ENCODE measurements at regions not wholly inside any gene's neighbourhood (a gene's known extent, or its start where the extent isn't known, plus 50 kb on each side); places are given as distances from the start of the nearest gene placed in this dataset.
A peak's percentile ranks its signal among the peaks of the same experiment; 100 is the strongest.

DNA sequence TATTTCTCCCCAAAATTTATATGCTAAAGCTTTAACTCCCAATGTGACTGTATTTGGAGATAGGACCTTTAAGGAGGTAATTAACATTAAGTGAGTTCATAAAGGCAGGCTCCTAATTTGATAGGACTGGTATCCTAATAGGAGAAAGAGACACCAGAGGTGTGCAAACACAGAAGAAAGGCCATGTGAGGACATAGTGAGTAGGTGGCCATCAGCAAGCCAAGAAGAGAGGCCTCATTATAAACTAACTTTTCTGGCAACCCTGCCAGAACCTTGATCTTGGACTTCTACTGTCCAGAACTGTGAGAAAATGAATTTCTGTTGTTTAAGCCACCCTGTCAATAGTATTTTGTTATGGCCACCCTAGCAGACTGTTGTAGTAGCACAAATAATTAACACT is 177.9 kb upstream of the FUT9 start:
- no peak overlapping the region for H3K4me3 Mint-ChIP-seq (ENCODE audit: unreplicated experiment)
- TF ChIP-seq, protein P1, sequence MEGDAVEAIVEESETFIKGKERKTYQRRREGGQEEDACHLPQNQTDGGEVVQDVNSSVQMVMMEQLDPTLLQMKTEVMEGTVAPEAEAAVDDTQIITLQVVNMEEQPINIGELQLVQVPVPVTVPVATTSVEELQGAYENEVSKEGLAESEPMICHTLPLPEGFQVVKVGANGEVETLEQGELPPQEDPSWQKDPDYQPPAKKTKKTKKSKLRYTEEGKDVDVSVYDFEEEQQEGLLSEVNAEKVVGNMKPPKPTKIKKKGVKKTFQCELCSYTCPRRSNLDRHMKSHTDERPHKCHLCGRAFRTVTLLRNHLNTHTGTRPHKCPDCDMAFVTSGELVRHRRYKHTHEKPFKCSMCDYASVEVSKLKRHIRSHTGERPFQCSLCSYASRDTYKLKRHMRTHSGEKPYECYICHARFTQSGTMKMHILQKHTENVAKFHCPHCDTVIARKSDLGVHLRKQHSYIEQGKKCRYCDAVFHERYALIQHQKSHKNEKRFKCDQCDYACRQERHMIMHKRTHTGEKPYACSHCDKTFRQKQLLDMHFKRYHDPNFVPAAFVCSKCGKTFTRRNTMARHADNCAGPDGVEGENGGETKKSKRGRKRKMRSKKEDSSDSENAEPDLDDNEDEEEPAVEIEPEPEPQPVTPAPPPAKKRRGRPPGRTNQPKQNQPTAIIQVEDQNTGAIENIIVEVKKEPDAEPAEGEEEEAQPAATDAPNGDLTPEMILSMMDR (IDR thresholded peaks at IDR 0.05; ENCODE audit: unreplicated experiment) = no peak
- no peak for DNase-seq (ENCODE audit: low spot score)

DNA sequence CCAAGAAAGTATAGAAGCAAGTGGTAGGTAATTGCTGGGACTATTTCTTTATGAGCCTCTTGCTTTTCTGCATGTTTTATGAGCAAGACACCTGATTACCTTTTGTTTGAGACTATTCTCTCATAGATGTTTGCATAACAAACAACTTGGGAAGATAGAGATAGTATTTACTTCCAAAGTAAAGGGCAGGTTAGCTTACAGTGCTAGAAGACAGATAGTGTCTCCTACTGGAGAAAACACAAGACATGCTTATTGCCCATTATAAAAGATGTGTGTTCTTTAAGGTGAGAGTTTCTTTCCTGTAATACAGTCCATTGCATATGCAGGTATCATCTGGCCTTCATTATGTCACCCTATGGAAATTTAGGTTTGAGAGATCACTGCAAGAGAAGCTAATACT is 174.2 kb upstream of the FUT9 start:
- H3K36me3 Mint-ChIP-seq (ENCODE audit: low read depth, unreplicated experiment) = no peaks in the 10 kb centered on the region

More for the DNA sequence above, 177.9 kb upstream of the FUT9 start:
- H3K4me1 Mint-ChIP-seq (ENCODE audit: unreplicated experiment) = no peaks in the 10 kb centered on the region
- H3K9me3 Mint-ChIP-seq (ENCODE audit: unreplicated experiment) = no peaks in the 10 kb centered on the region
- no peak overlapping the region for H3K27ac Mint-ChIP-seq (ENCODE audit: unreplicated experiment)
- no peaks in the 10 kb centered on the region for H3K36me3 Mint-ChIP-seq (ENCODE audit: low read depth, unreplicated experiment)
- peaks cover 1% of the 10 kb centered on the region for H3K27me3 Mint-ChIP-seq (ENCODE audit: unreplicated experiment)

DNA sequence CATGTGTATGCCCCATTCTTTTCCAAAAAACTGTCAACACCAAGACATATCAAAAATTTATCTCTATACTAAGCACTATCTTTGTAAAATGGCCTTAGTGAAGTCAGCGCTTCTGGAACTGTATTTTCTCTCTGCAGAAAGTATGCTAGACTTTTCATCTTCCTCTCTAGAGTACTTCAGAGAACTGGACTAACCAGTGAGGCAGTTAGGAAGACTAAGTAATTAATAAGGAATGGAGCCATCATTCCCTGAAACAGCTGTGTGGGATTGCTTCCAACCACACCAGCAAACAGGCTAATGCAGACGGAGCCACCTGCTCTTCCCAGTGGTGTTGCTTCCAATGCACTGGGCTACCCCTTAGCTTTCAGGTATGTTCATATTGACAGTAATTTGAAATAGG is 169.1 kb upstream of the FUT9 start:
- no peaks in the 10 kb centered on the region for H3K36me3 Mint-ChIP-seq (ENCODE audit: low read depth, unreplicated experiment)
- no peak overlapping the region for H3K27ac Mint-ChIP-seq (ENCODE audit: unreplicated experiment)
- DNase-seq (ENCODE audit: low spot score) = no peak
- no peak overlapping the region for H3K4me3 Mint-ChIP-seq (ENCODE audit: unreplicated experiment)
- H3K9me3 Mint-ChIP-seq (ENCODE audit: unreplicated experiment) = no peaks in the 10 kb centered on the region
- TF ChIP-seq, protein P1 (IDR thresholded peaks at IDR 0.05; ENCODE audit: unreplicated experiment) = no peak
- H3K27me3 Mint-ChIP-seq (ENCODE audit: unreplicated experiment) = no peaks in the 10 kb centered on the region
- H3K4me1 Mint-ChIP-seq (ENCODE audit: unreplicated experiment) = no peaks in the 10 kb centered on the region

More for the DNA sequence above, 174.2 kb upstream of the FUT9 start:
- no peak overlapping the region for H3K4me3 Mint-ChIP-seq (ENCODE audit: unreplicated experiment)
- H3K9me3 Mint-ChIP-seq (ENCODE audit: unreplicated experiment) = no peaks in the 10 kb centered on the region
- H3K27me3 Mint-ChIP-seq (ENCODE audit: unreplicated experiment) = no peaks in the 10 kb centered on the region
- TF ChIP-seq, protein P1 (IDR thresholded peaks at IDR 0.05; ENCODE audit: unreplicated experiment) = no peak
- no peak for DNase-seq (ENCODE audit: low spot score)
- no peak overlapping the region for H3K27ac Mint-ChIP-seq (ENCODE audit: unreplicated experiment)
- no peaks in the 10 kb centered on the region for H3K4me1 Mint-ChIP-seq (ENCODE audit: unreplicated experiment)

DNA sequence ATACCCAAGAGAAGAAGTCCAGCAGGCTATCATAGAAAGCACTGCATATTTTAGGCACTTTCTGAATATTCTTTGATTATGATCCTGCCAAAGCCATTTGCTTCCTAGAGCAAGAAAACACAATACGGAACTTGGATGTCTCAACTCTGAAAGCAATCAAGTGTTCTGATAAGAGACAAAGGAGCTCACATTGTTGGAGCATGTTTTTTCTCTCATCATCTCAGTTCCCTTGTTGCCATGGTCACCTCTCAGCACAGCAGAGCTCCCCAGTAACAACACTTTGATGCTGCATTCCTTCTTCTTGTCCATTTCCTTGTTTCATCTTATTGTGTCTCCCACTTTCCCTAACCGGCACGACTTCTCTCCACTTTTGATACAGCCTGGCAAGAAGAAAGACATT is 168.7 kb upstream of the FUT9 start:
- DNase-seq (ENCODE audit: low spot score) = peak; percentile 6
- Mint-ChIP-seq H3K4me1 (ENCODE audit: unreplicated experiment) (no peaks in the 10 kb centered on the region), H3K9me3 (ENCODE audit: unreplicated experiment) (no peaks in the 10 kb centered on the region), H3K36me3 (ENCODE audit: low read depth, unreplicated experiment) (no peaks in the 10 kb centered on the region), H3K4me3 (ENCODE audit: unreplicated experiment) (no peak overlapping the region), H3K27me3 (ENCODE audit: unreplicated experiment) (no peaks in the 10 kb centered on the region), H3K27ac (ENCODE audit: unreplicated experiment) (peak overlapping the region; percentile 9)
- TF ChIP-seq, protein P1 (IDR thresholded peaks at IDR 0.05; ENCODE audit: unreplicated experiment) = no peak

DNA sequence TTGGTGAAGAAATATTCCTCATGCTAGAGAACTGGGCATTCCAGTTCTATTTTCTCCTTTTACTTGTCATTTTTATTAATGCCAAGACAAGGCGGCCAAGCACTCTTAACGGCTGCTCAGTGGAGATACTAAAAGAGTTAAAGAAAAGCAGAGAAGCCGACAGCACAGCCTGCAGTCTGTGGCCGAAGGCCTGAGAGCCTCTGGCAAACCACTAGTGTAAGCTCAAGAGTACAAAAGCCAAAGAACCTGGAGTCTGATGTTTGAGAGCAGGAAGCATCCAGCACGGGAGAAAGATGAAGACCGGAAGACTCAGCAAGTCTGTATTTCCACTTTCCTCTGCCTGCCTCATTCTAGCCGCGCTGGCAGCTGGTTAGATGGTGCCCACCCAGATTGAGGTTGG is 167.1 kb upstream of the FUT9 start:
- TF ChIP-seq, protein P1 (IDR thresholded peaks at IDR 0.05; ENCODE audit: unreplicated experiment) = no peak
- Mint-ChIP-seq H3K27me3 (ENCODE audit: unreplicated experiment) (no peaks in the 10 kb centered on the region), H3K27ac (ENCODE audit: unreplicated experiment) (no peak overlapping the region), H3K4me1 (ENCODE audit: unreplicated experiment) (no peaks in the 10 kb centered on the region), H3K9me3 (ENCODE audit: unreplicated experiment) (no peaks in the 10 kb centered on the region), H3K4me3 (ENCODE audit: unreplicated experiment) (no peak overlapping the region), H3K36me3 (ENCODE audit: low read depth, unreplicated experiment) (no peaks in the 10 kb centered on the region)
- DNase-seq (ENCODE audit: low spot score) = no peak

Measured in endothelial cell (in vitro differentiated cells).